ENCODE measurements at regions not wholly inside any gene's neighbourhood (a gene's known extent, or its start where the extent isn't known, plus 50 kb on each side); places are given as distances from the start of the nearest gene placed in this dataset.

DNA sequence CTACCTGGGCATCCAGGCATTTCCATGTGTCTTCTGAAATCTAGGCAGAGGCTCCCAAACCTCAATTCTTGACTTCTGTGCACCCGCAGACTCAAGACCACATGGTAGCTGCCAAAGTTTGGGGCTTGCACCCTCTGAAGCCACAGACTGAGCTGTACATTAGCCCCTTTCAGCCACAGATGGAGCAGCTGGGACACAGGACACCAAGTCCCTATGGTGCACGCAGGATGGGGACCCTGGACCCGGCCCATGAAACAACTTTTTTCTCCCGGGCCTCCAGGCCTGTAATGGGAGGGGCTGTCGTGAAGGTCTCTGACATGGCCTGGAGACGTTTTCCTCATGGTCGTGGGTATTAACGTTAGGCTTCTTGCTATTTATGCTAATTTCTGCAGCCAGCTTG is 330.0 kb downstream of the RERGL start:
- Histone ChIP-seq H4K20me1 (ENCODE audit: insufficient read depth, low read length) (no peaks in the 10 kb centered on the region), H2AFZ (ENCODE audit: low read length) (no peak overlapping the region), H3K9me3 (ENCODE audit: low read depth, low read length) (no peaks in the 10 kb centered on the region), H3K4me2 (ENCODE audit: insufficient read depth, low read length) (no peak overlapping the region), H3K36me3 (ENCODE audit: insufficient read depth, low read length) (no peaks in the 10 kb centered on the region), H3K27me3 (ENCODE audit: insufficient read depth, low read length) (no peaks in the 10 kb centered on the region), H3K4me1 (ENCODE audit: insufficient read depth, low read length) (no peaks in the 10 kb centered on the region), H3K79me2 (ENCODE audit: insufficient read depth, low read length) (no peaks in the 10 kb centered on the region), H3K4me3 (ENCODE audit: insufficient read depth, low read length) (no peak overlapping the region), H3K27ac (ENCODE audit: low read depth, low read length) (no peak overlapping the region)
- TF ChIP-seq, protein P1, sequence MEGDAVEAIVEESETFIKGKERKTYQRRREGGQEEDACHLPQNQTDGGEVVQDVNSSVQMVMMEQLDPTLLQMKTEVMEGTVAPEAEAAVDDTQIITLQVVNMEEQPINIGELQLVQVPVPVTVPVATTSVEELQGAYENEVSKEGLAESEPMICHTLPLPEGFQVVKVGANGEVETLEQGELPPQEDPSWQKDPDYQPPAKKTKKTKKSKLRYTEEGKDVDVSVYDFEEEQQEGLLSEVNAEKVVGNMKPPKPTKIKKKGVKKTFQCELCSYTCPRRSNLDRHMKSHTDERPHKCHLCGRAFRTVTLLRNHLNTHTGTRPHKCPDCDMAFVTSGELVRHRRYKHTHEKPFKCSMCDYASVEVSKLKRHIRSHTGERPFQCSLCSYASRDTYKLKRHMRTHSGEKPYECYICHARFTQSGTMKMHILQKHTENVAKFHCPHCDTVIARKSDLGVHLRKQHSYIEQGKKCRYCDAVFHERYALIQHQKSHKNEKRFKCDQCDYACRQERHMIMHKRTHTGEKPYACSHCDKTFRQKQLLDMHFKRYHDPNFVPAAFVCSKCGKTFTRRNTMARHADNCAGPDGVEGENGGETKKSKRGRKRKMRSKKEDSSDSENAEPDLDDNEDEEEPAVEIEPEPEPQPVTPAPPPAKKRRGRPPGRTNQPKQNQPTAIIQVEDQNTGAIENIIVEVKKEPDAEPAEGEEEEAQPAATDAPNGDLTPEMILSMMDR (IDR thresholded peaks at IDR 0.05; ENCODE audit: extremely low read depth, low read depth, low read length), result no peak
- DNase-seq (ENCODE audit: insufficient read length, low spot score, missing footprints), result no peak

Data from osteoblast (primary cell).